Stimulated activated CD4-positive, alpha-beta T cell treated with anti-CD3 and anti-CD28 coated beads, Interleukin-12 subunit alpha, Interleukin-12 subunit beta, amount 100 ng/mL, for 48 hours (primary cell): ENCODE measurements at regions not wholly inside any gene's neighbourhood (a gene's known extent, or its start where the extent isn't known, plus 50 kb on each side); places are given as distances from the start of the nearest gene placed in this dataset.

Source experiments
- DNase-seq, 3 donors: peaks; one replicate each; pipeline ENCODE4 v3.0.0-alpha.2; 2020; ENCODE audit warnings: low read depth in 2 of 3, low spot score in 1 of 3

DNA sequence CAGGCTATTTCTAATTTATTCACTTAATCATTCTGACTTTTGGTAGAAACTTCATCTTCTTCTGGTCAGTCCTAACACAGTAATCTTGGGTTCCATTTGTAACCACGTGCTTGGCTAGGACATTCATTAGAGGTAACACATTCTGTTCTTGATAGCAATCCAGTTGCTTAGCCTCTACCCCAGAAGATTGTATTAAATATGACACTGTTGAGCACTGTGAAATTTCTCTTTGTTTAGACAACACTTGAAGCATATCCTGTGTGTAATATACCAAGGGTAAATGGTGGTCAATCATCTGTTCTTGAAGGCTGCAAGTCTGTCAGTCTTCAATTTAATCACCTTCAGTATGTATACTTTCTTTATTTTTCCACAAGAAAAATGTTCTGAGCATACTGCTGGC, 523.0 kb downstream of the ANKRD50 start:
- no peak for DNase-seq

DNA sequence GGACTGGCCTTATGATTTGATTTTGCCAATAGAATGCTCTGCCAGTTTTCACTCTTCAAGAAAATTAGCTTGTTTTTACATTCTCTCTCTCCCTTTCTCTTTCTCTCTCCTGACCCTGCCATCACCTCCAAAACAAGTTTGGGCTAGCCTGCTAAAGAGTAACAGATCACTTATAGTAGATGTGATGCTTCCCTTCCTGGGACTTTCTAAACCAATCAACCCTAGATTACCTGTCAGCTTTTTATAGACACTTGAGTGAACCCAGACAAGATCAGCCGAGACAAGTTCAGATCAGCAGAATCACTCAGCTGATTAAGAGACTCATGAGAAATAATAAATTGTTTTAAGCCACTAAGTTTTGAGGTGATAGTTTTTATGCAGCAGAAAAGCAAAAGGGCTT, 521.2 kb downstream of the ANKRD50 start:
- DNase-seq: no peak

DNA sequence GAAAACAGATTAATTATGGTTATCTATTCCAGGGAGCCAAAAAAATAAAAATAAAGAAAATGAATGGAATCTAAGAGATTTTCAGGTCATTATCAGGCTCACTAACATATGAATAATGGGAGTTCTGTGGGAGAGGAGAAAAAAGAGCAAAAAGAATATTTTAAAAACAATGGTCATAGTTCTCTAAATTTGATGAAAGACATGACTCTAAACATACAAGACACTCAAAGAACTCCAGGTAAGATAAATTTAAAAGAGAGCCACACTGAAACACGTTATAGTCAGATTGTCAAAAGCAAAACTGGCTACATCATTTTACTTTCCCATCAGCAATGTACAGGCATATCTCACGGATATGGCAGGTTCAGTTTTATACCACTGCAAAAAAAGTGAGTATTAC, 520.0 kb downstream of the ANKRD50 start:
- no peak for DNase-seq

DNA sequence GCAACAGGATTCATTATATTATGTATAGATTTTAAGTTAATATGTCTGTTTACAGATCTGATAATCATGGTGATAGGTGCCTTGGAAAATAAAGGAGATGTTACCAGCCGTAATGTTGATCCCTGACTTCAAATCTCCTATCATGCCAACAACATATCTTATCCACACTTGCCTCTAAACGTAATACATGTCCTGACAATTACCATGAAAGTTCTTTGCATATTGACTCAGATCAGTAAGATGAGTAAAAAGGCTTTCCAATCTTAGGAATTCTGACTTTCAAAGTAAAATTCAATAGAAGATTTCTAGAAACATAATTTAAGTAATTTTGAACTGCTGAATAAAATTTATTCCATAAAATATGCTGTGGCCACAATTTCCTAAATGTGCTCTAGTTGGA, 513.3 kb downstream of the ANKRD50 start:
- DNase-seq: no peak

DNA sequence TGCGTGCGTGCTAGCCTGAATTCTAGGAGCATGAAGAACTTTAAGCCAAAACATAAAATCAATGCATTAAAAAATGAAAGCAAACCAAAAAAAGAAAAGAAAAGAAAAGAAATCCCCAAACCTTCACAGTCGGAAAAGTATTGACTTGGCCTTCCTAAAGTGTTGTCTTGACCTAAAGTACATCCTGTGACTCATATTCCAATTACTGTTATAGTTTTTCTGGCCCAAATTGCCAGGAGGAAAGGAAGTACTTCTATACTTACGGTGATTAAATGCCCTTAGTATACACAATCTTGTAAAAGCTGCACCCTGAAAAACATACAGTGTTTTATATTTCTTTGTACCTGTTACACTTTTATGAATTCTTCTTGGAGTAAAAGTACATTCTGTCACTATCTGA, 512.8 kb downstream of the ANKRD50 start:
- no peak for DNase-seq

DNA sequence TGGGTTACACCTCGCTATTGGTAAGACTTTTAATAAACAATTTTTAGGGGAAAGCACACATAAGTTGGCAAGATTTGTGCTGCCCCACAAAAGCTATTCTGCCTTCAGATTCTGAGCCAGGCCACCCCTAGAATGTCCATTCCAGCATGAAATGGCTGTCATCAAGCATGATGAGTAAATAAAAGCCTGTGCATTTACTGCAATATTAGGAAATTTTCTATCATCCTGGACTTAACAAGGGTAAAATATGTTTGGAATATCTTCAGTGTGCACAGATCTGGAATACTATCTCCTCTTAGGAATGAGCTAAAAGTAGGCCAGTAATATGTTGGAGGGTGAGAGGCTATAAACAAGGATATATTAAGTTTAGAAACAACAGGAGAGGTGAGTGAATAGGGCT, 510.9 kb downstream of the ANKRD50 start:
- DNase-seq: no peak

DNA sequence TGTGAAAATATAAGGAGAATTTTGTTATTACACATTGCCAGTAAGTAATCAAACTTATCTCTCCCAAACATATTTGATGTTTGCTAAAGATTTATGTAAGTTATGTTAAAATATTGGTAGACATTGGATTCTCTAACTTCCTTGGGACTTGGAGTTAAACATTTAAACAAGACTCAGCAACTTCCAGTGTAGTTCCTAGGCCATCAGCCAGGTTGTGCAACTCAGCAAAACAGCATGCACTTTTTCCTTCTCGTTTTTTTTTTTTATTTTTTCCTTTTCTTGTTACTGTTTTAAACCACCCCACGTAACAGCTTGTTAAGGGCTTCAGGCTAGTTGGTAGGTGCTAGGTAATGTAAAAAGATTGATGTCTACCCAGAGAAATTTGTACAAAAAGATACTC, 510.4 kb downstream of the ANKRD50 start:
- no peak for DNase-seq

DNA sequence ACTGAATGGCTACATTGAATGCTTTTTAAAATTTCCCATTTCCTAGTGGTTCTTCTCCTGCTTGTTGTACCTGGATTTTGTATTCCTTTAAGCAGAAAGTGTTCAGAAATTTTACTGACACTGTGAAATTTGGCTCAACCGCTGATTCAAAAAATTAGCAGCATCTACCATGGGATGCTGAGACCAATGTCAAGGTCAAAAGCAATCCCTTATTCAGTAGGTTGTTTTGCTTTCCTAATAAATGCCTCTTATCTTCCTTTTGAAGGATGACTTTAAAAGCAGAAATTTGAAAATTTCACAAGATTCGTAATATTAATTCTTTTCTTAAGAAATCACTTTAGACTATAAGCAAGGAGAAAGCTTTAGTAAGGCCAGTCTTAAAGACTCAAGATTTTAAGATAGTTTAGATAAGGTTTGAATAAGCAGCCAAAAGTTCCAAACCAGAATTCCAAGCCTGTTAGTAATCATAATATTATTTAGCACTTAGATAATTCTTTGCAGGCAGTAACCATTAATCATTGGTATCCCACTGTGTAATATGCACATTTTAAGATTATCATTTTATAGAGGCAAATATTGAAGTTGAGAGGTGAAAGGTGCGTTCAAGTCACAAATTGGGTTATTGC, 508.8 kb downstream of the ANKRD50 start:
- no peak for DNase-seq

DNA sequence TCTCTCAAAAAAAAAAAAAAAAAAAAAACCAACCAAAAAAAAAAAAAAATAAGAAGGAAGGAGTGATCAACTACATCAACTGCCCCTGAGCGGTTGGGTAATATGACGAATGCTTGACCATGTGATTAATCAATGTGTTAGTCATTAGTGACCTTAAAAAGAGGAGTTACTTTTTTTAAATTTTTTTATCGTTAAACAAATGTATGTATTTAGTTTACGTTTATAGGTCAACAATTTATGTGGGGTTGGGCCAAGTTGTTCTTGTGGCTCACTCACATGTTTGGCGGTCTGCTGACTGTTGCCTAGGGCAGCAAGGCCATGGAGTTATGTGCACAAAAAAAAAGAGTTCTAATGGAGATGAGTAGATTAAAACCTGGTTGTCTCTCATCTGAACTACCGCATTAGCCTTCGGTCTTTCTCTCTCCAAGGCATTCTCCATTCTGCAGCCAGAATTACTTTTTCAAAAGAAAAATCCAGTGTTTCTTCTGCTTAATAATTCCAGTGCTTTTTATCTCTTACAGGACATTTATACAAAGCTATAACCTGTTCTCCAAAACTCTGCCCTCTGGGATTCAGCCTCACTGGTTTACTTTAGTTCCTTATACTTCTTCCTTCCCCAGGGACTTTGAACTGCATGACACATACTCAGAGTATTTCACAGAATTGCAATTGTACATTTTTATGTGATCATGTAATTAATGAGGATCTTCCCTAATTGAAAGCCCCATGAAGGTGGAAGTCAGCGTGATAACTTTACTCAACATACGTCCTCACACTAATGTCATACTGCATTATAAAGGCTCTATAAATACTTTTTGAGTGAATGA, 505.5 kb downstream of the ANKRD50 start:
- no peak for DNase-seq

DNA sequence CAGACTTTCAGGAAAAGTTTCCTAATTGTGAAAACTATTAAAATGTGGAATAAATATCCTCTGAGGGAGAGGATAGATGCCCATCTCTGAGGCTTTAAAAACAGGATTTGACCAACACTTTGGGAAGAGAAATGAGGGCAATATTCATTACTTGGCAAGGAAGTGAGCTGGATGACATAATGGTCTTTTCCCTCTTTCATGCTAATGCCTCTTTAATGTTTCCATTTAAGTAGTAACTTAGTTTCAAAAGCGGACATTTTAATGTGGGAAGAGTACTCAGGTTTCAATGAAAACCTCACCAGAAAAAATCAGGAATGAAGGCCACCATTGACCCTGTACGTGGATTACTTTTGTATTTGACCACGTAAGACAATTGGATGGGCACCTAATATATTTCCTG, 503.3 kb downstream of the ANKRD50 start:
- no peak for DNase-seq

DNA sequence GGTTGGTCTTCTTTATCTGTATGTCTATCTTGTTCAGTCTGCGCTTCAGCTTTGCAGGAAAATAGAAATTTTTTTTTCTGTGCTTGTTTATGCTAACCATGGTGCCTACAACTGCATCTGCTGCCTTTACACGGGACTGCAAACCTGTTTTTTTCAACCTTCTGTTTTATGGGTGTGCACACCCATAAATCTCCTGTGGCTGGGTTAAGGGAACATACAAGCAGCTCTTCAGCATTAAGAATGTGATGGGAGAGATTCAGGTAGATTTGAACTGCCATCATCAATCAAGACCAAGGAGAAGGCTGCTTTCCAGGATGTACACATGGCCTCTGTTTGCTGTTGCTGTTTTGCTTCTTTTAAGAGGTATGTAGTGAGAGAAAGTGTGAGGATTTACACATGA, 502.9 kb downstream of the ANKRD50 start:
- no peak for DNase-seq

DNA sequence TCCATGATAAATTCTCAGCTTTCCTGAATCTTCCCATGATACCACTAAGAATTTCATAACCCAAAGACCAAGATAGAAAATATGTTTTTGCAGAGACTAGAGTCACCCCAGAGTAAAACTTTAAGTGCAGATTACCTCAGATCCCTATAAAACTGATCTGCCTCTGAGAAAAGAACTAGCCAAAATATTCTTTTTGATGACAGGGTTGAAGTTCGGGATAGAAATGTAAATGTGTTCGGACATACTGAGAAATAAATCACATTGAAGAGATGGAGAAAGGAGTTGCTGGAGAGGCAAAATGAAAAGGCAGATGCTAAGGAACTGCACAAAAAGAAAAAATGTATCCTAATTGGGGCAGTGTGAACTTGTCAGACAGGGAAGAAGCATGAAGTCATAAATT, 501.8 kb downstream of the ANKRD50 start:
- DNase-seq: no peak

DNA sequence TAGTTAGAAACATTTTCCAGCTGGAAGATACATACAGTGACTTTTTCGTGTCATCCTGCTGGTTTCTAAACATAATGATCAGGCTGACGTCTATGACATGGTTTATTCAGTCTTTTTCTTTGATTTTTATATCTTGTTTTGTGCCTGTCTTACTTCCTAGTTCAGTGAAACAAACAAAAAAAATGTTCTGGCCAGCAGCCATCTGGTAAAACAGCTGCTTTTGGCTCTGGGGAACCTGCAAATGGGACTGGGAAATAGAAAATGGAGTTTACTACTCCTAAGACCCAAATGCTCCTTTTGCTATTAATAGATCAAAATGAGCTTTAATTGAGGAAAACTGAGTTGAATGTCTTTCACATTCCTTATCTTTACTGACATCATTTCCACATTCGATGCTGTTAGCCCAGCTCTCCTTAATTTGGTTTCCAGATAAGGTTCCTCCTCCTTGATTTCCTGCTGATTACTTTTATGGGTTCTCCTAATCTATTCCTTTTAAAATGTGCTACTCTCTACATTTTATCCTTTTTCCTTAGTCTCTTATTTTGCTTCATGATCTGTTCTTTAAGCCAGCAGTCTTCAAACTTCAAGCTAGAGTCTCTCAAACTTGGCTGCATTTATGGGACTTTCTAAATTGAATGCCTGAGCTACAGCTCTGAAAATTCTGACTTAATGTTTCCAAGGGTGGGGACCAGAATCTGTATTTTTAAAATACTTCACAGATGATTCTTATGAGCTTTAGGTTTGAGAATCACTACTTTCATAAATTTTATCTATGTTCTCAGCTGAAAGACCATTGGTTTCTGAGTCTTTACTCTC, 499.5 kb downstream of the ANKRD50 start:
- DNase-seq: no peak

DNA sequence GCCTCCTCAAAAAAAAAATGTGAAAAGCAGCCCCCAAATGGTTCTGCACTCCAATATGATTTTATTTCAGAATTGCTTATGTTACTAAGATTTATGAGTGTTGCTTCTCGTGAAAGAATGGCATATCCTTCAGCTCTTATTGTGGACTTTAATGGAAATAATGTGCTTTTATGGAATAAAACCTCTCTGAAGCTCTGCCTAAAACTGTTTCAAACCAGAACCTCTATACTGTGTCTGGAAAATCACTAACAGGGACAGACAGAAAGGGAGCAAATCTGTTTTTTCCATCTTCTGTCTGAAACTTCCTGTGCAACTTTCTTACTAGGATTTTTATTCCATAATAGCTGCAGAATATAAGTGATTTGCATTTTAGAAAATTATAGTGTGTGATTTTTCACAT, 493.1 kb downstream of the ANKRD50 start:
- no peak for DNase-seq

DNA sequence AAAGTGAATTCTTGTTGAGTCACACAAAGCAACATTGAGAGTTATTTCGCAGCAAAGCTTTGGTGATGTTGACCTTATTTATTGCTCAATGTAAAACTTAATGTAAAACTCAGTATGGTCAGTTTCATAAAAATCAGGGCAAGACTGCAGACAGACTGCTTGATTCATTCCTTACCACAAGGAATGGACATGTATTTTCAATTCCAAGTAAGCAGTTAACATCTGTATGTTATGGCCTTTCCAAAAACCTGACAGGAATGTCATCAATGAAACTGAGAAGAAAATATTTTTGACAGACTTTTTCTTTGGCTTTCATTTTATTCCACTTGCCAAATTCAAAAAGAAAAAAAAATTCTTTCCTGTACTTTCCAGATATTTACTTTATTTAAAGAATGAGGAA, 488.3 kb downstream of the ANKRD50 start:
- DNase-seq: no peak

DNA sequence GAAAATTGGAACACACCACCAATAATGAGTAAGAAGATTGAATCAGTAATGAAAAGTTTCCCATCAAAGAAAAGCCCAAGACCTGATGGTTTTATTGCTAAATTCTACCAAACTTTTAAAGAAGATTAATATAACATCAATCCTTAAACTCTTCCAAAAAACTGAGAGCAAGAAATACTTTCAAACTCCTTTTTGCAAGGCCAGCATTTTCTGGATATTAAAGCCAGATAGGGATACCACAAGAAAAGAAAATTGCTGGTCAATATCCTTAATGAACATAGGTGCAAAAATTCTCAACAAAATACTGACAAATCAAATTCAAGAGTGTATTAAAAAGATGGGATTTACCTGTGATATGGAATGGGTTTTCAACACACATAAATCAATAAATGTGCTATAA, 484.6 kb downstream of the ANKRD50 start:
- no peak for DNase-seq

DNA sequence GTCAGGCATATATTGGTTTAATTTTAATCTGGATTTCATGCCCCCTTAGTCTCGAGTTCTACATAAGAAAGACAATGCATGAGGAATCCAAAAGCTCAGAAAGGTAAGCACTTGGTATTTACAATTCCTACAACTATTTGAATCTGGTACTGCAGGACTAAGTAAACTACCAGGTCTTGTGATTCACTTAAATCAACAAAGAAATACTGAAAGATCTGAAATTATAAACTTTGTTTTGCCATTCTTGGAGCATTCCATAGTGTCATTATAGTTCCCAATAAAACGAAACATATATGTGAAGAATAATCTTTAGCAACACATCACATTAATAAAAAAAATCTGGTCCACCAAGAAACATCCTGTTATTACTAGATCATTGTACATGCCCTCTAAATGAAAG, 482.3 kb downstream of the ANKRD50 start:
- no peak for DNase-seq

DNA sequence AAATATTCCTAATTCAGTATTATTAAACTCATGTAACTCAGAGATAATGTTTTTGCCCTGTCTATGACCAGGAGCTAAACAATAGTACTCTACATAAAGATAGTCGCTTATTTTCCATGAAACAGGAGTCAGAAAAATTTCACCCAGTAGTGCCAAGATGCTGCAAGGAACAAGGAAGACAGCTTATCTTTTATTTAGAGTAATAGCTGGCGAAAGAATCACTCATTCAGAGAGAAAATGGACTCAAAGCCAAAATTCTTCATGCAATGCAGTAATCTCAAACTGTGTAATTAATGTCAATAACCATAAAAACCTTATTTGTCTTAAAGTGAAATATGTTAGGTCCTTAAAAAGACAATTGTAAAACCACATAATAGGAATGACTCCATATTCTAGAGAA, 477.8 kb downstream of the ANKRD50 start:
- DNase-seq: no peak

DNA sequence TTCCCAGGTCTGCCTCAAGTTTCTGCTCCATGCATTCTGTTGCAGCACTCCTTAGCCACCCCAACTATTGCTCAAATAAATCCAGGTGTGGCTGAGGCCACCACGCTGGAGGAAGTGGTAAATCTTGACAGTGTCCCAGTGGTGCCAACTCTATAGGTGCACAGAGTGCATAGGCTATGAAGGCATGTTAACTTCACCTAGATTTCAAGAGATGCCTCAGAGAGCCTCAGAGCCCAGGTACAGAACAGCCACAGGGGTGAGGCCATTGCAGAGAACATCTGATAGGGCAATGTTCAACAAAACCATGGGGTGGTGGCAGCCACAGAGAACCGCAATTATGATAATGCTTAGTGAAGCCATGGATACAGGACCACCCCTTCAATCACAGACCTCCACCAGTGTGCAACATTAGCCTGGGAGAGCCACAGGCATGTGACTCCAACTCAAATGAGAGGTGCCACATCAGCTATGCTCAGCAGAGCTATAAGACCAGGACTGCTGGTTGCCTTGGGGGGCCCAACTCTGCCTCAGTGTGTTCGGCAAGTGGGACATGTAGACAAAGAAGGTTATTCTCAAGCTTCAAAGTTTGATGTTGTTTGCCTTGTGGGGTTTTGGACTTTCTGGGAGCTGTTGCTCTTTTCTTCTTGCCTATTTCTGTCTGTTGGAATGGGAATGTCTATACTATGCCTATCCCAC, 468.7 kb downstream of the ANKRD50 start:
- DNase-seq: no peak

DNA sequence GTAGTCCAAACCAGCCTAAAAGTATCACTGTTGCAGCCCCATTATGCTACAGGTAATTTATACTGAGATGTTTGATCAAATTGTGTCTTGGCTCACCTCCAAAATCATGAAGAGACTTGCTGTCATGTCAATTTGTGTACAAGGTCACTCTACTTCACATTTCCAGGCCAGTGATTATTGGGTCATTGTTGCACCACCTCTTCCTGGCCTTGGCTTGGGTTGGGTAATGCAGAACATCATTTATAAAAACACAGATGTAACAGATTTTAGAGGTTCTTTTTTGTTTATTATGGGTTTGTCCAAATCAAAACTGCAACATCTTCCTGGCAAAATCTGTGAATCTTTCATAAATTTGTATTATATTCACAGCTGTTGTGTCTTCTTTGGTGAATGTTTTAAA, 459.5 kb downstream of the ANKRD50 start:
- no peak for DNase-seq
